ENCODE measurements at regions not wholly inside any gene's neighbourhood (a gene's known extent, or its start where the extent isn't known, plus 50 kb on each side); places are given as distances from the start of the nearest gene placed in this dataset.

DNA sequence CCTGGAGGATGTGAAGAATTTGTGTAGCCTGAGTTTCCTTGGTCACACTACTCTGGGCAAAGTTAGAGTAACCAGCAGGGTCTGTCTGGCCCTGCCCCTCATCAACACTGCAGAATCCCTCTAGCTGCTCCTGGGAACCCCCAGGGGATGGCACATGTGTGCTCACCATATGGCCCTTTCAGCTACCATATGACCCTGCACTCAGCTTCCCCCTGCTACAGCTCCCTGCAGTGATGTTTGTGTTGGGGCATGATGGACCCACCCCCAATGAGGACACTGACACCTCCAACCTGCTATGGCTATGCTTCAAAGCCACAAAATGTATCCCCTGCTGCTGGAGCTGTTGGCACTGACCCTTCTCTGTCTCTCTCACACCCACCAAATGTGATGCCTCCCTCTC, 152.7 kb downstream of the SNX18 start:
- DNase-seq (ENCODE audit: low read depth, low spot score): no peak
- ChIA-PET POLR2A (no interaction called here), CTCF (interaction anchor here (0.8 kb wide), 1 partner anchor 13 kb away, joined by 3 read pairs; no protein-coding TSS in a partner anchor)
- TF ChIP-seq, protein P1, sequence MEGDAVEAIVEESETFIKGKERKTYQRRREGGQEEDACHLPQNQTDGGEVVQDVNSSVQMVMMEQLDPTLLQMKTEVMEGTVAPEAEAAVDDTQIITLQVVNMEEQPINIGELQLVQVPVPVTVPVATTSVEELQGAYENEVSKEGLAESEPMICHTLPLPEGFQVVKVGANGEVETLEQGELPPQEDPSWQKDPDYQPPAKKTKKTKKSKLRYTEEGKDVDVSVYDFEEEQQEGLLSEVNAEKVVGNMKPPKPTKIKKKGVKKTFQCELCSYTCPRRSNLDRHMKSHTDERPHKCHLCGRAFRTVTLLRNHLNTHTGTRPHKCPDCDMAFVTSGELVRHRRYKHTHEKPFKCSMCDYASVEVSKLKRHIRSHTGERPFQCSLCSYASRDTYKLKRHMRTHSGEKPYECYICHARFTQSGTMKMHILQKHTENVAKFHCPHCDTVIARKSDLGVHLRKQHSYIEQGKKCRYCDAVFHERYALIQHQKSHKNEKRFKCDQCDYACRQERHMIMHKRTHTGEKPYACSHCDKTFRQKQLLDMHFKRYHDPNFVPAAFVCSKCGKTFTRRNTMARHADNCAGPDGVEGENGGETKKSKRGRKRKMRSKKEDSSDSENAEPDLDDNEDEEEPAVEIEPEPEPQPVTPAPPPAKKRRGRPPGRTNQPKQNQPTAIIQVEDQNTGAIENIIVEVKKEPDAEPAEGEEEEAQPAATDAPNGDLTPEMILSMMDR (IDR thresholded peaks at IDR 0.05; ENCODE audit: insufficient read depth, low read length, missing control alignments): no peak
- H3K4me3 ChIP-seq (ENCODE audit: low read depth, low read length): no peak overlapping the region

- DNase-seq (ENCODE audit: low read depth, low spot score): no peak
- no peak overlapping the region for H3K4me3 ChIP-seq (ENCODE audit: low read depth, low read length)
- CTCF ChIA-PET: interaction anchor here (0.8 kb wide), 1 partner anchor 12 kb away, joined by 3 read pairs; no protein-coding TSS in a partner anchor
- POLR2A ChIA-PET: no interaction called here
- TF ChIP-seq, protein P1 (IDR thresholded peaks at IDR 0.05; ENCODE audit: insufficient read depth, low read length, missing control alignments): no peak
Observed at GRCh38 chr5:54669845-54670244, 152.3 kb downstream of the SNX18 start.

DNA sequence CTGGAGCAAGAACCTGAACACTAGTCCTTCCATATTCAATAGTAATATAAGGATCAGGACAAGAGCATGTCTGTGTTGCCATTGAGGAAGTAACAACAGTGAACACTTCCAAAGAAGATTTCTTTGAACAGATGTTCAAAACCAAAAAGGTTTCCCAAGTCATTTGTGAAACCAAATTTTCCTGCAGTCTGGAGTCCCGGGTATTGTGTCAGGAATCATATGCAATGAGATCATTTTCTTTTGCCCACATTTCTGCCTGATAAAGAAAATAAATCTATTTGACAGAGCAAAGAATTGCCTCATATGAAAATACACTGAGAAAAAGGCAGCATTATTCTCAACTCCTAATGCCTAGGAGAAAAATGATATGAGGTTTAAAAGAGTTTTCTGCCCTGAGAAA, 151.7 kb downstream of the SNX18 start:
- DNase-seq (ENCODE audit: low read depth, low spot score): no peak
- ChIA-PET CTCF (interaction anchor here (0.6 to 1.1 kb wide), 2 partner anchors 144 to 150 kb away, joined by 3 read pairs; no protein-coding TSS in a partner anchor), POLR2A (no interaction called here)
- no peak overlapping the region for H3K4me3 ChIP-seq (ENCODE audit: low read depth, low read length)
- TF ChIP-seq, protein P1 (IDR thresholded peaks at IDR 0.05; ENCODE audit: insufficient read depth, low read length, missing control alignments): no peak

DNA sequence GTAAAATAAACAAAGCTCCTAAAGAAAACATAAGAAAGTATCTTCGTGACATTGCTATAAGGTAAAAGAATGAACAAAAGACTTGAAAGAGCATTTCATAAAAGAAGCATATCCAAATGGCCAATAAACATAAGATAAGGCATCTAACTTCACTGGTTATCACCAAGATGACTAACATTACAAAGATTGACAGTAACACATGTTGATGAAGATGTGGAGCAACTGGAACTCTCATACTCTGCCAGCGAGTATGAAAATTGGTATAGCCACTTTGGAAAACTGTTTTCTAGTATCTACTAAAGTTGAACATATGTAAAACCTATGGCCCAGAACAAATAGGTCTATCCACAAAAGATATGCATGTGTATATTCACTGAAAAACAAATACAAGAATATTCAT, 150.5 kb downstream of the SNX18 start:
- no peak for DNase-seq (ENCODE audit: low read depth, low spot score)
- POLR2A ChIA-PET: no interaction called here
- CTCF ChIA-PET: interaction anchor here (1.3 kb wide), 1 partner anchor 176 kb away, joined by 3 read pairs; no protein-coding TSS in a partner anchor
- TF ChIP-seq, protein P1 (IDR thresholded peaks at IDR 0.05; ENCODE audit: insufficient read depth, low read length, missing control alignments): no peak
- H3K4me3 ChIP-seq (ENCODE audit: low read depth, low read length): no peak overlapping the region

GRCh38 chr5:54667136-54667535, 149.6 kb downstream of the SNX18 start:
- TF ChIP-seq, protein P1 (IDR thresholded peaks at IDR 0.05; ENCODE audit: insufficient read depth, low read length, missing control alignments): no peak
- H3K4me3 ChIP-seq (ENCODE audit: low read depth, low read length): no peak overlapping the region
- no peak for DNase-seq (ENCODE audit: low read depth, low spot score)
- ChIA-PET CTCF (interaction anchor here (1.3 kb wide), 1 partner anchor 177 kb away, joined by 3 read pairs; no protein-coding TSS in a partner anchor), POLR2A (no interaction called here)

- POLR2A ChIA-PET: no interaction called here
- CTCF ChIA-PET: no interaction called here
Observed at GRCh38 chr5:54663866-54664265, 146.3 kb downstream of the SNX18 start.

More at GRCh38 chr5:54663866-54664265, 146.3 kb downstream of the SNX18 start:
- H3K4me3 ChIP-seq (ENCODE audit: low read depth, low read length): no peak overlapping the region
- TF ChIP-seq, protein P1 (IDR thresholded peaks at IDR 0.05; ENCODE audit: insufficient read depth, low read length, missing control alignments): no peak
- peak; percentile 79 for DNase-seq (ENCODE audit: low read depth, low spot score)
